Gastroesophageal sphincter (tissue), 3 donors: ENCODE measurements at regions not wholly inside any gene's neighbourhood (a gene's known extent, or its start where the extent isn't known, plus 50 kb on each side); places are given as distances from the start of the nearest gene placed in this dataset.

Source experiments
- CTCF ChIP-seq, 4 experiments: fragments of 200-600 bp in 2 of 4; fragments of 450-650 bp in 2 of 4; sonication (generic) in 1 of 4; IDR thresholded peaks; one replicate each; pipeline ENCODE4 v1.5.1; 2017 to 2019; ENCODE audit warnings: antibody characterized with exemption in 4 of 4, mild to moderate bottlenecking in 2 of 4, moderate library complexity in 2 of 4
- EP300 ChIP-seq: sonication (generic); formaldehyde crosslinking; IDR thresholded peaks from one replicate; pipeline ENCODE4 v1.6.1; 2017; ENCODE audit warnings: antibody characterized with exemption, mild to moderate bottlenecking
- POLR2AphosphoS5 ChIP-seq: sonication (generic); formaldehyde crosslinking; IDR thresholded peaks from one replicate; pipeline ENCODE4 v1.6.1; 2017; ENCODE audit warnings: antibody characterized with exemption

GRCh38 chr4:128483816-128484215 is 196.2 kb upstream of the PGRMC2 start:
- TF ChIP-seq CTCF (IDR thresholded peaks at IDR 0.05) (no peak), POLR2AphosphoS5 (no peak), EP300 (no peak)
